PC-9 (cell line): ENCODE measurements at regions not wholly inside any gene's neighbourhood (a gene's known extent, or its start where the extent isn't known, plus 50 kb on each side); places are given as distances from the start of the nearest gene placed in this dataset.

Experiments used
- EZH2 ChIP-seq: fragments of 200-600 bp; sonication (generic); IDR thresholded peaks from 2 replicates; pipeline ENCODE4 v1.8.0; 2017; ENCODE audit warnings: antibody characterized with exemption, low read depth
- TF ChIP-seq, protein P1 (sequence below): fragments of 200-600 bp; sonication (generic); conservative IDR thresholded peaks from 2 replicates; pipeline ENCODE4 v1.6.1; 2017; ENCODE audit warnings: mixed run types, antibody characterized with exemption, mild to moderate bottlenecking, moderate library complexity

DNA sequence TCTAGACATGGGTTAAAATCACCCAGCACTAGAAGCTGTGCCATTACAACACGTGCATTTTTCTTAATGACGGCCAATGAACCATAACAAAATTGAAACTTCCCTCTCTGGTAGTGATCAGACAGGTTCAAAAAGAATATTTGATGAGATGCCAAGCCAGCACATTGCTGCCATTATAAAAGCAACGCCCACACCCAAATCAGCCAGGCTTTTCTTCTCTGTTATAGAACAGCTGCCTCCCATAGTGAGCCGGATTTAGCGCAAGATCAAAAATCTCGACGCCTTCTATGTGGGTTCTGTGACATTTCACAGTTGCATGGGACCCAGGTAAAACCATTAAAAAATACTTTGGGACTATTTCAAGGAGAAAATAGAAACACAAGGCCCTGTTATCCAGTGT, 1158.0 kb downstream of the EFNB2 start:
- TF ChIP-seq, protein P1, sequence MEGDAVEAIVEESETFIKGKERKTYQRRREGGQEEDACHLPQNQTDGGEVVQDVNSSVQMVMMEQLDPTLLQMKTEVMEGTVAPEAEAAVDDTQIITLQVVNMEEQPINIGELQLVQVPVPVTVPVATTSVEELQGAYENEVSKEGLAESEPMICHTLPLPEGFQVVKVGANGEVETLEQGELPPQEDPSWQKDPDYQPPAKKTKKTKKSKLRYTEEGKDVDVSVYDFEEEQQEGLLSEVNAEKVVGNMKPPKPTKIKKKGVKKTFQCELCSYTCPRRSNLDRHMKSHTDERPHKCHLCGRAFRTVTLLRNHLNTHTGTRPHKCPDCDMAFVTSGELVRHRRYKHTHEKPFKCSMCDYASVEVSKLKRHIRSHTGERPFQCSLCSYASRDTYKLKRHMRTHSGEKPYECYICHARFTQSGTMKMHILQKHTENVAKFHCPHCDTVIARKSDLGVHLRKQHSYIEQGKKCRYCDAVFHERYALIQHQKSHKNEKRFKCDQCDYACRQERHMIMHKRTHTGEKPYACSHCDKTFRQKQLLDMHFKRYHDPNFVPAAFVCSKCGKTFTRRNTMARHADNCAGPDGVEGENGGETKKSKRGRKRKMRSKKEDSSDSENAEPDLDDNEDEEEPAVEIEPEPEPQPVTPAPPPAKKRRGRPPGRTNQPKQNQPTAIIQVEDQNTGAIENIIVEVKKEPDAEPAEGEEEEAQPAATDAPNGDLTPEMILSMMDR = no peak
- TF ChIP-seq EZH2 = no peak
